Endodermal cell (in vitro differentiated cells): ENCODE measurements at regions not wholly inside any gene's neighbourhood (a gene's known extent, or its start where the extent isn't known, plus 50 kb on each side); places are given as distances from the start of the nearest gene placed in this dataset.

Source experiments
- DNase-seq: peaks from one replicate; pipeline ENCODE4 v3.0.0-alpha.2; 2017
- H3K27ac ChIP-seq: 2 replicates; pipeline ENCODE4 v1.5.1; 2013; ENCODE audit warnings: mild to moderate bottlenecking, low read depth, low read length, moderate library complexity
- H3K27me3 ChIP-seq: 2 replicates; pipeline ENCODE4 v1.6.1; 2013; ENCODE audit warnings: mild to moderate bottlenecking, low read length, moderate library complexity; ENCODE audit not compliant: insufficient read depth, control insufficient read depth, poor library complexity, severe bottlenecking
- H3K36me3 ChIP-seq: 2 replicates; pipeline ENCODE4 v1.7.0; 2013; ENCODE audit warnings: mild to moderate bottlenecking, low read length, moderate library complexity; ENCODE audit not compliant: control insufficient read depth, insufficient read depth
- H3K4me1 ChIP-seq: one replicate; pipeline ENCODE4 v1.7.0; 2013; ENCODE audit warnings: low read length; ENCODE audit not compliant: control insufficient read depth, insufficient read depth
- H3K4me3 ChIP-seq: 2 replicates; pipeline ENCODE4 v1.5.1; 2013; ENCODE audit warnings: mild to moderate bottlenecking, low read length, moderate library complexity
- H3K9ac ChIP-seq: 2 replicates; pipeline ENCODE4 v1.6.1; 2013; ENCODE audit warnings: mild to moderate bottlenecking, low read length, moderate library complexity; ENCODE audit not compliant: poor library complexity, severe bottlenecking; ENCODE audit errors: extremely low read depth
- H3K9me3 ChIP-seq: 2 replicates; pipeline ENCODE4 v1.6.1; 2013; ENCODE audit warnings: mild to moderate bottlenecking, low read length, moderate library complexity; ENCODE audit not compliant: control insufficient read depth
- H3K27ac Mint-ChIP-seq: 2 replicates; pipeline ENCODE4 v1.8.0; 2020; ENCODE audit warnings: mixed read lengths
- H3K27me3 Mint-ChIP-seq: 2 replicates; pipeline ENCODE4 v1.8.0; 2021; ENCODE audit warnings: mild to moderate bottlenecking, mixed read lengths; ENCODE audit not compliant: insufficient read depth
- H3K36me3 Mint-ChIP-seq: 2 replicates; pipeline ENCODE4 v1.8.0; 2020; ENCODE audit warnings: low read depth, mixed read lengths
- H3K4me1 Mint-ChIP-seq: 2 replicates; pipeline ENCODE4 v1.8.0; 2020; ENCODE audit warnings: mixed read lengths
- H3K4me3 Mint-ChIP-seq: 2 replicates; pipeline ENCODE4 v1.8.0; 2020; ENCODE audit warnings: mild to moderate bottlenecking, moderate library complexity, mixed read lengths
- H3K9me3 Mint-ChIP-seq: 2 replicates; pipeline ENCODE4 v1.8.0; 2020; ENCODE audit warnings: mild to moderate bottlenecking, mixed read lengths
- CTCF ChIP-seq: fragments of 200-600 bp; sonication (generic); conservative IDR thresholded peaks from 2 replicates; pipeline ENCODE4 v1.5.0; 2021; ENCODE audit warnings: antibody characterized with exemption, mild to moderate bottlenecking
- WGBS, 2 experiments: methylation state at CpG; one replicate each; pipeline versions ENCODE4 v1.1.5 to v1.1.7; 2013; ENCODE audit warnings: missing lambda C conversion rate in 2 of 2, mixed read lengths in 1 of 2; ENCODE audit not compliant: insufficient coverage in 1 of 2, insufficient read length in 1 of 2; 5-methylcytosine and 5-hydroxymethylcytosine counted together

- 91 to 93% methylated on average over 9 to 10 of the region's 10 CpGs for WGBS, 2 experiments
- H3K4me3 Mint-ChIP-seq: no peak overlapping the region
- H3K4me1 ChIP-seq: no peaks in the 10 kb centered on the region
- TF ChIP-seq CTCF: no peak
- no peak overlapping the region for H3K27ac Mint-ChIP-seq
- H3K4me3 ChIP-seq: no peak overlapping the region
- DNase-seq: no peak
- H3K9me3 ChIP-seq: peaks cover 26% of the 10 kb centered on the region
- H3K27me3 ChIP-seq: no peaks in the 10 kb centered on the region
- peaks cover 5% of the 10 kb centered on the region for H3K27me3 Mint-ChIP-seq
- H3K36me3 ChIP-seq: no peaks in the 10 kb centered on the region
- peaks cover 2% of the 10 kb centered on the region for H3K36me3 Mint-ChIP-seq
- H3K9me3 Mint-ChIP-seq: peaks cover 15% of the 10 kb centered on the region
- H3K9ac ChIP-seq: no peak overlapping the region
- H3K27ac ChIP-seq: no peak overlapping the region
- H3K4me1 Mint-ChIP-seq: peaks cover 5% of the 10 kb centered on the region
Observed at GRCh38 chr20:22905658-22906057, 129.5 kb upstream of the SSTR4 start.

- Mint-ChIP-seq H3K4me1 (peaks cover 5% of the 10 kb centered on the region), H3K9me3 (peaks cover 9% of the 10 kb centered on the region), H3K27me3 (no peaks in the 10 kb centered on the region), H3K4me3 (no peak overlapping the region), H3K27ac (no peak overlapping the region), H3K36me3 (no peaks in the 10 kb centered on the region)
- TF ChIP-seq CTCF: peak; percentile 55
- Histone ChIP-seq H3K36me3 (no peaks in the 10 kb centered on the region), H3K27me3 (no peaks in the 10 kb centered on the region), H3K9me3 (peaks cover 6% of the 10 kb centered on the region), H3K27ac (no peak overlapping the region), H3K4me1 (no peaks in the 10 kb centered on the region), H3K4me3 (no peak overlapping the region), H3K9ac (no peak overlapping the region)
- DNase-seq: peak; percentile 54
- 90% methylated on average over 2 to 3 of the region's 3 CpGs for WGBS, 2 experiments
Observed at GRCh38 chr20:22908437-22908836, 126.7 kb upstream of the SSTR4 start.

GRCh38 chr20:22908944-22909343 lies 126.2 kb upstream of the SSTR4 start:
- no peak overlapping the region for H3K9ac ChIP-seq
- H3K36me3 ChIP-seq: no peaks in the 10 kb centered on the region
- H3K9me3 ChIP-seq: peaks cover 8% of the 10 kb centered on the region
- H3K4me3 ChIP-seq: no peak overlapping the region
- no peaks in the 10 kb centered on the region for H3K4me1 ChIP-seq
- Mint-ChIP-seq H3K36me3 (no peaks in the 10 kb centered on the region), H3K27ac (no peak overlapping the region), H3K27me3 (no peaks in the 10 kb centered on the region), H3K4me1 (peaks cover 5% of the 10 kb centered on the region), H3K4me3 (no peak overlapping the region), H3K9me3 (peaks cover 12% of the 10 kb centered on the region)
- whole genome bisulfite sequencing, 2 experiments: 93 to 100% methylated on average over 3 of the region's 3 CpGs
- DNase-seq: no peak
- no peak for TF ChIP-seq CTCF
- H3K27ac ChIP-seq: no peak overlapping the region
- no peaks in the 10 kb centered on the region for H3K27me3 ChIP-seq
